Hepatocyte (in vitro differentiated cells): ENCODE measurements at regions not wholly inside any gene's neighbourhood (a gene's known extent, or its start where the extent isn't known, plus 50 kb on each side); places are given as distances from the start of the nearest gene placed in this dataset.

ENCODE experiments used
- EZH2 ChIP-seq: fragments of 200-600 bp; sonication (generic); IDR thresholded peaks from 2 replicates; pipeline ENCODE4 v1.6.1; 2016; ENCODE audit warnings: antibody characterized with exemption, mild to moderate bottlenecking, borderline replicate concordance
- TF ChIP-seq, protein P1 (sequence below): fragments of 200-600 bp; sonication (generic); IDR thresholded peaks from 2 replicates; pipeline ENCODE4 v1.5.1; 2016; ENCODE audit warnings: antibody characterized with exemption, mild to moderate bottlenecking; ENCODE audit not compliant: poor library complexity

DNA sequence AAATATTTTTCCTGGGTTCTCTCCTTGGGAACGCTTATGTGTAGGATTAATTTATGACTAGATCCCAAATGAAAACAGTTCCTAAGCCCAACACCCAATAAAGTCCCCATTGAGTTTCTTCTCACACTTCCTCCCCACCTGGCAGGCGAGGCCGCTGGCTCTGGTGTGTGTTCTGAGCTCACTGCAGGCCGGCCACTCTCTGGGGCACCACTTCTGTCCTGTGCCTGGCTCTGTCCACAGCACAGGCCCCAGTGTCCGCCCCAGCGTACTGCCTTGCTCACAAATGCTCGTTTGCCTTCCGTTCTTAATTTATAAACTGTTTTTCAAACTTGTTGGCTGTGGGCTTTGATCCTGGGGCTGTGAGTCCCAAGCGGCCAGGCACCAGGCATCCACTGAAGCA, 90.6 kb downstream of the TLR5 start:
- TF ChIP-seq, protein P1, sequence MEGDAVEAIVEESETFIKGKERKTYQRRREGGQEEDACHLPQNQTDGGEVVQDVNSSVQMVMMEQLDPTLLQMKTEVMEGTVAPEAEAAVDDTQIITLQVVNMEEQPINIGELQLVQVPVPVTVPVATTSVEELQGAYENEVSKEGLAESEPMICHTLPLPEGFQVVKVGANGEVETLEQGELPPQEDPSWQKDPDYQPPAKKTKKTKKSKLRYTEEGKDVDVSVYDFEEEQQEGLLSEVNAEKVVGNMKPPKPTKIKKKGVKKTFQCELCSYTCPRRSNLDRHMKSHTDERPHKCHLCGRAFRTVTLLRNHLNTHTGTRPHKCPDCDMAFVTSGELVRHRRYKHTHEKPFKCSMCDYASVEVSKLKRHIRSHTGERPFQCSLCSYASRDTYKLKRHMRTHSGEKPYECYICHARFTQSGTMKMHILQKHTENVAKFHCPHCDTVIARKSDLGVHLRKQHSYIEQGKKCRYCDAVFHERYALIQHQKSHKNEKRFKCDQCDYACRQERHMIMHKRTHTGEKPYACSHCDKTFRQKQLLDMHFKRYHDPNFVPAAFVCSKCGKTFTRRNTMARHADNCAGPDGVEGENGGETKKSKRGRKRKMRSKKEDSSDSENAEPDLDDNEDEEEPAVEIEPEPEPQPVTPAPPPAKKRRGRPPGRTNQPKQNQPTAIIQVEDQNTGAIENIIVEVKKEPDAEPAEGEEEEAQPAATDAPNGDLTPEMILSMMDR = no peak
- no peak for TF ChIP-seq EZH2
